Thyroid gland (tissue), 4 donors: ENCODE measurements at regions not wholly inside any gene's neighbourhood (a gene's known extent, or its start where the extent isn't known, plus 50 kb on each side); places are given as distances from the start of the nearest gene placed in this dataset.

Experiments used
- DNase-seq, 2 donors: peaks; one replicate each; pipeline ENCODE4 v3.0.0-alpha.2; 2019
- H3K27ac ChIP-seq, 3 donors: fragments of 200-600 bp; sonication (generic); 1 replicate in 2 of 3; 2 replicates in 1 of 3; pipeline ENCODE4 v1.5.1; 2016 to 2019; ENCODE audit warnings: mild to moderate bottlenecking in 1 of 3, moderate library complexity in 1 of 3
- H3K27me3 ChIP-seq: fragments of 200-600 bp; sonication (generic); one replicate; pipeline ENCODE4 v1.5.1; 2019
- H3K36me3 ChIP-seq, 2 donors: fragments of 200-600 bp; sonication (generic); one replicate each; pipeline ENCODE4 v1.5.1; 2016 to 2019
- H3K4me1 ChIP-seq, 2 donors: fragments of 200-600 bp; sonication (generic); one replicate each; pipeline ENCODE4 v1.5.1; 2017 to 2019
- H3K4me3 ChIP-seq, 3 donors: fragments of 200-600 bp; sonication (generic); replicated peaks in 1 of 3; 1 replicate in 2 of 3; 2 replicates in 1 of 3; pipeline ENCODE4 v1.5.1; 2016; ENCODE audit warnings: mild to moderate bottlenecking in 1 of 3
- H3K9me3 ChIP-seq: fragments of 200-600 bp; sonication (generic); one replicate; pipeline ENCODE4 v1.5.1; 2017
- POLR2A ChIP-seq, 2 donors: fragments of 450-650 bp; IDR thresholded peaks; one replicate each; pipeline ENCODE4 v1.6.1; 2017; ENCODE audit warnings: antibody characterized with exemption in 2 of 2, mild to moderate bottlenecking in 2 of 2, moderate library complexity in 1 of 2
- WGBS, 2 donors: methylation state at CpG; one replicate each; pipeline ENCODE4 v1.1.5; 2017; 5-methylcytosine and 5-hydroxymethylcytosine counted together
- intact Hi-C: fragments of 100-400 bp; cut with DNase I; formaldehyde crosslinking; loops from one replicate; pipeline ENCODE4 v1.15.1; 2023
- TF ChIP-seq, protein P1 (sequence below), 6 experiments: fragments of 200-600 bp in 3 of 6; fragments of 450-650 bp in 3 of 6; sonication (generic) in 3 of 6; IDR thresholded peaks; one replicate each; pipeline ENCODE4 v1.5.1; 2016 to 2019; ENCODE audit warnings: antibody characterized with exemption in 6 of 6, mild to moderate bottlenecking in 2 of 6, inconsistent platforms in 1 of 6, moderate library complexity in 1 of 6

DNA sequence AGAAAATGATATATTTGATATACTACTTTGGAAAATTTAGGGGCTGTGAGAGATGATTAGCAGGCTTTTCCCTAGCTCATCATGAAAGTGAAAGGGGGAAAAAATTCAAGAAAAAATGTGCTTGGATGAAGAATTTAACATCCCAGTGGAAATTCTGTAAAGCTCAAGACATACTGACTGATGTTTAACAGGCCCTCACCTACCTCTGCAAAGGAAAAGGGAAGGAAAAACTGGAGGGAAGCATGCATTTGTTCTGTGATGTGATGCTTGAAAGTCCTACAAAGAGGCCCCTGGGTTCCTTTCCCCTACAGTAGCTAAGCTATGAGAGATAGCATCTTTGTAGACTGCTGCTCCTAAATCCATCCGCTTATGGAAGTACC lies 364.1 kb downstream of the PDGFC start:
- H3K4me1 ChIP-seq, result peaks cover 3 to 8% of the 10 kb centered on the region in 2 donors
- H3K27me3 ChIP-seq, result no peaks in the 10 kb centered on the region
- TF ChIP-seq, protein P1, sequence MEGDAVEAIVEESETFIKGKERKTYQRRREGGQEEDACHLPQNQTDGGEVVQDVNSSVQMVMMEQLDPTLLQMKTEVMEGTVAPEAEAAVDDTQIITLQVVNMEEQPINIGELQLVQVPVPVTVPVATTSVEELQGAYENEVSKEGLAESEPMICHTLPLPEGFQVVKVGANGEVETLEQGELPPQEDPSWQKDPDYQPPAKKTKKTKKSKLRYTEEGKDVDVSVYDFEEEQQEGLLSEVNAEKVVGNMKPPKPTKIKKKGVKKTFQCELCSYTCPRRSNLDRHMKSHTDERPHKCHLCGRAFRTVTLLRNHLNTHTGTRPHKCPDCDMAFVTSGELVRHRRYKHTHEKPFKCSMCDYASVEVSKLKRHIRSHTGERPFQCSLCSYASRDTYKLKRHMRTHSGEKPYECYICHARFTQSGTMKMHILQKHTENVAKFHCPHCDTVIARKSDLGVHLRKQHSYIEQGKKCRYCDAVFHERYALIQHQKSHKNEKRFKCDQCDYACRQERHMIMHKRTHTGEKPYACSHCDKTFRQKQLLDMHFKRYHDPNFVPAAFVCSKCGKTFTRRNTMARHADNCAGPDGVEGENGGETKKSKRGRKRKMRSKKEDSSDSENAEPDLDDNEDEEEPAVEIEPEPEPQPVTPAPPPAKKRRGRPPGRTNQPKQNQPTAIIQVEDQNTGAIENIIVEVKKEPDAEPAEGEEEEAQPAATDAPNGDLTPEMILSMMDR (IDR thresholded peaks at IDR 0.05), result no peak
- no peak for TF ChIP-seq POLR2A (IDR thresholded peaks at IDR 0.05)
- WGBS, 2 donors, result 96 to 100% methylated on average over 1 of the region's 1 CpG
- intact Hi-C loops, result no loop called here
- H3K4me3 ChIP-seq, result no peak overlapping the region
- DNase-seq, result no peak
- no peak overlapping the region for H3K27ac ChIP-seq
- no peaks in the 10 kb centered on the region for H3K9me3 ChIP-seq
- H3K36me3 ChIP-seq, result no peaks in the 10 kb centered on the region

DNA sequence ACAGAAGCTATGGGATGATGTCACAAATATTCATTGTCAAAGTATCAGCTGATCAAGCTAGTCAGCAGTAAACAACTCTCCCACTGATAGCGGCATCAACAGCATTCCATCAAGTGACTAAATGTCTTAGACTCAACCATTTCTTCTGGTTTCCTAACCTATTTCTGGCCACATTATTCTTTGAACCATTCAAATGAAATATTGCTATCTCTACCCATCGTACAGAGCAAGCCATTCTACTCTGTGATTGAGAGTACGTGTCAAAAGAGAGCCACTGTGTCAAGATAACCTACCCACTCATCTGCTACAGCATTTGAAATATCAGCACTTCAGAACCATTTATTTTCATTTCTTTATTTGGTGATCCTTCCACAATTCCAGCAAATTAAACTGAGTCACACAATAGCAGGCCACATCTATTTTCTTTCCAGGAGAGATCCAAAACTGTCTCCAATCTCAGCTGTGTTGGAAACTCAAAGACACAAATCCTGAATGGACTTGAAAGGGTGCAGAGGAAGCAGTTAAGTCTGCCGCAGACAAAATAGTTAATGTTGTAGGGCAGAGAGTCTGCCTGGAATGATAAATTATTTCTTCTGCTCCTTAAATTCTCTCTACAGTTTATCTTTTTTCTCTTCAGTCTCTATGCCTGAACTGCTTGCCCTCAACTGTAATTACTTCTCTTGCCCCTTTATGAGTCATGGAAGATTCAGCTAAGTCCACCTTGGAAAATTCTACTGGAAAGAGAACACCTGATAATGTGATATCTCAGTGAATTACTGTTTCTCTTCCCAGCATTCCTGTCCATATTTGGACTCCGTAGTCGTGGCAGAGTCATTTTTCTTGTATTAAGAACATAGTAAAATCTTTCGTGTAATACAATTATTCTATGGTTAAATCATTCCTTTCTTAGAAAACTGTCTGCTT lies 364.8 kb downstream of the PDGFC start:
- no peaks in the 10 kb centered on the region for H3K36me3 ChIP-seq
- peaks cover 3 to 8% of the 10 kb centered on the region in 2 donors for H3K4me1 ChIP-seq
- H3K27ac ChIP-seq, result no peak overlapping the region
- no peak overlapping the region for H3K4me3 ChIP-seq
- WGBS, 2 donors, result 80 to 82% methylated on average over 7 of the region's 7 CpGs
- TF ChIP-seq, protein P1 (IDR thresholded peaks at IDR 0.05), result no peak
- no peak for TF ChIP-seq POLR2A (IDR thresholded peaks at IDR 0.05)
- DNase-seq, result no peak
- no peaks in the 10 kb centered on the region for H3K9me3 ChIP-seq
- intact Hi-C loops, result no loop called here
- H3K27me3 ChIP-seq, result no peaks in the 10 kb centered on the region

DNA sequence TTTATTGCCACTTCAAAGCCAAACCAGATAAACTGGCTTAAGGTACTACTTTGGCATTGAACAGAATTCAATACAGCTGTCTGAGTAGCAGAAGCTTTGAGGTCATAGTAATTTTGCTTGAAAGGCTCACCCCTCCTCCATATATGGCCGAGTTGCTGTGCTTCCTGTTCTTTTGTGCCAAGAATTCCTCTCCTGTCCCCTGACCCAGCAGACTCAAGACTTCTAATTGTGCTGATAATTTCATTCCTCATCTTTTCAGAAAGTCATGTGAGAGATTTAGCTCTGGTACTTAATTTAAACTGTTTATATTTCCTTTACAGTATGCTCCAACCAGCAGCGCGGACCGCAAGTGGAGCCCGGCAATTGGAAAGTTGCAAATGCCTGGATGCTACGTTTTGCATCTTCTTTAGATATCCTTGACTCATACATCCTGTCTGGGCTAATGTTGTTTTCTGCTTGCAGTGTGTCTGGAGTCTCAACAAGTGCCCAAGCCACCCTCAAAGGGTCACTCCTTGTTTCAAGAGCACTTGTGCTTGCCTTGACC lies 373.4 kb downstream of the PDGFC start:
- Histone ChIP-seq H3K36me3 (no peaks in the 10 kb centered on the region), H3K9me3 (no peaks in the 10 kb centered on the region), H3K4me1 (peaks cover 35 to 43% of the 10 kb centered on the region in 2 donors), H3K27me3 (no peaks in the 10 kb centered on the region), H3K4me3 (no peak overlapping the region), H3K27ac (peak overlapping the region; percentile 40 to 78 (median 56))
- peak; percentile 67 to 68 for DNase-seq
- intact Hi-C loops, result no loop called here
- WGBS, 2 donors, result 20 to 23% methylated on average over 6 of the region's 6 CpGs
- no peak for TF ChIP-seq POLR2A (IDR thresholded peaks at IDR 0.05)
- TF ChIP-seq, protein P1 (IDR thresholded peaks at IDR 0.05), result no peak

DNA sequence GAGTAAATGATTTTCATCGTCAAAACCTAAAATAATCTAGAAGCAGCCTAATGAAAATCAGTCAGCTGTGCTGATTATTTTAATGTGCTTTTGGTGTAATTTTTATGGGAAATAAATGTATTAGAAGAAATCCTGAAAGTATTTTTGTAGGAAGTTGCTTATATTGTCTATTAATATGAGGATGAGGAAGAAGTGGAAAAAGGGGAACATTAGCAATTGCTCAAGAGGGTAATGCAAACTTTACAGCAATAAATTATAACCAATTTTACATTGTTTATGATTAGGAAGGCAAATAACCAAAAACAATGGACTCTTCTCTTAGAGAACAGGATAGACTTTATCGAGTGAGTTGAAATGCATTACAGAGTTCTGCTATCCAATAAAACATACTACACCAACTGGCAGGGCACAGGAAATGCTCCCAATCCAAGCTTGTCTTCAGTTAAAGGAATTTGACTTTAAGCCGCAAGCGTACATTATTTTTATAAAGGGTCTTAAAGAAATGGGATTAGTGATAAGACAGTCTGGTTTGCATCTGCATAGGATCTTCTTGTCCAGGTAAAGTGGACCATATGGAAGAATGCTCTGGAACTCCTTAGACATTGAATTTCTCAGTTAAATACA lies 374.8 kb downstream of the PDGFC start:
- TF ChIP-seq POLR2A (IDR thresholded peaks at IDR 0.05), result no peak
- TF ChIP-seq, protein P1 (IDR thresholded peaks at IDR 0.05), result no peak
- H3K4me3 ChIP-seq, result no peak overlapping the region
- H3K36me3 ChIP-seq, result no peaks in the 10 kb centered on the region
- no peak for DNase-seq
- peak overlapping the region in 1 of 3 donors; percentile 56 for H3K27ac ChIP-seq
- peaks cover 35 to 43% of the 10 kb centered on the region in 2 donors for H3K4me1 ChIP-seq
- intact Hi-C loops, result no loop called here
- H3K27me3 ChIP-seq, result no peaks in the 10 kb centered on the region
- H3K9me3 ChIP-seq, result no peaks in the 10 kb centered on the region
- WGBS, 2 donors, result 84 to 87% methylated on average over 4 of the region's 4 CpGs

DNA sequence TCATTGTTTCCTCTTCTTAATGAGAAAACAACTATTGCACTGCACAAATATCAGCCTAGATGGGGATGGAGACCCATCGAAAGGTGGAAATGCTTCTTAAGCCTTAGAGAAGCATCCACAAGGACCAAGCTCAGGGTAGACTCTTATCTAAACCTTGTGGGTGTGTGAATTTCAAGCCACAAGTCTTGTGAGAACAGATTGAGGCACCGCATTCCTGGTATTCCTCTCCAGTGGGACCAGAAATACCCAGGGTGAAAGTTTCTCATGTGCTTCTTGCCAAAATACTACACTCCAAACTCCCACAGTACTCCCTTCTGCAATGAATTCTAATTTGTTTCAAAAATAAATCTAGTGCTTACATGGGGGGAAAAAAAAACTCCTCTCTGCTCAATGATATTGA lies 375.6 kb downstream of the PDGFC start:
- Histone ChIP-seq H3K36me3 (no peaks in the 10 kb centered on the region), H3K9me3 (no peaks in the 10 kb centered on the region), H3K27me3 (no peaks in the 10 kb centered on the region), H3K4me1 (peaks cover 35 to 43% of the 10 kb centered on the region in 2 donors), H3K4me3 (no peak overlapping the region), H3K27ac (no peak overlapping the region)
- TF ChIP-seq POLR2A (IDR thresholded peaks at IDR 0.05), result no peak
- TF ChIP-seq, protein P1 (IDR thresholded peaks at IDR 0.05), result no peak
- DNase-seq, result no peak
- intact Hi-C loops, result no loop called here
- WGBS, 2 donors, result 26 to 48% methylated on average over 2 of the region's 2 CpGs
